Activated B cell treated with CpG ODN at 0.5 μM for 24 hours (primary cell): ENCODE measurements at regions not wholly inside any gene's neighbourhood (a gene's known extent, or its start where the extent isn't known, plus 50 kb on each side); places are given as distances from the start of the nearest gene placed in this dataset.

Experiments used
- ATAC-seq: fragments of 200-7000 bp; cut with Tn5 transposase; one replicate; pipeline ENCODE4 v1.10.0; 2021; ENCODE audit warnings: low read depth, mild to moderate bottlenecking, moderate library complexity
- CTCF ChIA-PET: fragments of 350-600 bp; sonication (Branson Sonifier 250); formaldehyde crosslinking; loops from one replicate; lab custom pipeline; 2021; ENCODE audit warnings: antibody characterized with exemption; lab: Charles Lee
- POLR2A ChIA-PET: fragments of 350-600 bp; sonication (Branson Sonifier 250); formaldehyde crosslinking; loops from one replicate; lab custom pipeline; 2021; ENCODE audit warnings: antibody characterized with exemption; lab: Charles Lee
- DNase-seq: peaks from one replicate; pipeline ENCODE4 v3.0.0; 2022
- H3K27ac Mint-ChIP-seq: one replicate; pipeline ENCODE4 v1.8.0; 2020; ENCODE audit warnings: mixed read lengths
- H3K27me3 Mint-ChIP-seq: one replicate; pipeline ENCODE4 v1.8.0; 2021; ENCODE audit warnings: mixed read lengths
- H3K36me3 Mint-ChIP-seq: one replicate; pipeline ENCODE4 v1.8.0; 2021; ENCODE audit warnings: low read depth, mixed read lengths
- H3K4me1 Mint-ChIP-seq: one replicate; pipeline ENCODE4 v1.8.0; 2021; ENCODE audit warnings: mixed read lengths
- H3K4me3 Mint-ChIP-seq: one replicate; pipeline ENCODE4 v1.8.0; 2020; ENCODE audit warnings: mild to moderate bottlenecking, mixed read lengths
- H3K9me3 Mint-ChIP-seq: one replicate; pipeline ENCODE4 v1.8.0; 2020; ENCODE audit warnings: mixed read lengths
- CTCF ChIP-seq: fragments of 200-600 bp; IDR thresholded peaks from one replicate; pipeline ENCODE4 v1.8.0; 2022; ENCODE audit warnings: antibody characterized with exemption, mild to moderate bottlenecking
- intact Hi-C: fragments of 100-400 bp; cut with micrococcal nuclease; formaldehyde crosslinking; loops from one replicate; pipeline ENCODE4 v1.15.1; 2024

- DNase-seq (no peak), ATAC-seq (peak; percentile 50)
- no peak for TF ChIP-seq CTCF
- H3K27ac Mint-ChIP-seq = no peak overlapping the region
- H3K27me3 Mint-ChIP-seq = no peaks in the 10 kb centered on the region
- no peaks in the 10 kb centered on the region for H3K9me3 Mint-ChIP-seq
- no peaks in the 10 kb centered on the region for H3K36me3 Mint-ChIP-seq
- H3K4me3 Mint-ChIP-seq = no peak overlapping the region
- peaks cover 11% of the 10 kb centered on the region for H3K4me1 Mint-ChIP-seq
- ChIA-PET CTCF (interaction anchor here (1.3 kb wide), 1 partner anchor 188 kb away, joined by 3 read pairs; no protein-coding TSS in a partner anchor), POLR2A (no interaction called here)
- intact Hi-C loops = no loop called here
These were observed 258.2 kb downstream of the KIF20B start for GRCh38 chr10:89959433-89960110.

DNA sequence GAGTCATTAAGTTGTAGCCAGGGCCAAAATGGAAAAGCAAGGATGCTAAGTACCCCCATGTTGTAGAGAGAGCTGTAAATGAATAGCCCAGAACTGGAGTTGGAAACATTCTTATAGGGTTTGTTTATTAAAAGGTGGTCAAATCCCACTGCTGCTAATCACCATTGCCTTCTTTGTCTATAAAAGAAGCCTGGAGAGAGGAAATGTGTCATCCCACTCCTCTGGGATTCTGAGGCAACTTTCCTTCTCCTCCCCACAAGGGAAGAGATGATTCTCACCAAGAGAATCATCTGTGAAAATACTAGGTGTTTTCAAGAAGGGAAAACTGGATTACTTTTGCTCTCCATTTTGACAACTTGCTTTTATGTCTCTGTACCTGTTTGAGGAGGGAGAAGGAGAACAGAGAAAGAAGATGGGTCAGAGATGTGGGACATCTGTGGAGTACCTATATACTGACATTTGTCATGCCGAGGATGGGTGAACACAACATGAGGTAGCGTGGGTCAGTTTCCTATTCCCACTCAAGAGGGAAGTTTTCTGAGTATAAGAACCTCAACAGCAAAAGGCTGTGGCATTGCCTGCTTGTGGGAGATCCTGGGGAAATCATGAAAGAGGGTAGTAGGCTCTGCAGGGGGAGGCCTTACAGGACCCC is 262.2 kb downstream of the KIF20B start:
- intact Hi-C loops = no loop called here
- ATAC-seq = no peak
- Mint-ChIP-seq H3K36me3 (no peaks in the 10 kb centered on the region), H3K27me3 (no peaks in the 10 kb centered on the region), H3K9me3 (no peaks in the 10 kb centered on the region), H3K4me3 (no peak overlapping the region), H3K27ac (no peak overlapping the region), H3K4me1 (peaks cover 11% of the 10 kb centered on the region)
- ChIA-PET CTCF (no interaction called here), POLR2A (no interaction called here)
- no peak for TF ChIP-seq CTCF
- DNase-seq = no peak

GRCh38 chr10:89966211-89966610 is 264.8 kb downstream of the KIF20B start:
- TF ChIP-seq CTCF = no peak
- Mint-ChIP-seq H3K4me1 (no peaks in the 10 kb centered on the region), H3K27me3 (no peaks in the 10 kb centered on the region), H3K4me3 (no peak overlapping the region), H3K27ac (no peak overlapping the region), H3K36me3 (no peaks in the 10 kb centered on the region), H3K9me3 (no peaks in the 10 kb centered on the region)
- no peak for ATAC-seq
- intact Hi-C loops = no loop called here
- ChIA-PET POLR2A (no interaction called here), CTCF (interaction anchor here (1.3 kb wide), 1 partner anchor 10 kb away, joined by 5 read pairs; no protein-coding TSS in a partner anchor)
- no peak for DNase-seq

DNA sequence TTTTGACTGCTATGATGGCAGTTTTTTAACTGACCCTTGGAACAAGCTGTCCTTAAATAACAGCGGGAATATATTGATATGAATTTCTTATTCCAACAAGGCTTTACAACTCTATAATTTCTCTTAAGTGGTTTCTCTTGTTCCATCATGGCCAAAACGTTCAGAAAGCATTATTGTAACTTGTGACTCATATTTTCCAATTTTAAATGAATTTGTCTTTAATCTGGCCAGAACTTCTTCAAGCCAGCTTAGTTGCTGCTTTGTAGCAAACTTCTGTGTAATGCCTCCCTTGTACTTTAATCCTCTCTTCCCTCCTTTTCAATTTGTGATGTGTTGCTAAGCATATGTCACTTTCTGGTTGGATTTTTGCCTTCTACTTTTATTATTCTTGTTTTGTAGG is 271.9 kb downstream of the KIF20B start:
- ATAC-seq (no peak), DNase-seq (no peak)
- POLR2A ChIA-PET = no interaction called here
- no peak for TF ChIP-seq CTCF
- H3K4me1 Mint-ChIP-seq = peaks cover 10% of the 10 kb centered on the region
- H3K9me3 Mint-ChIP-seq = no peaks in the 10 kb centered on the region
- H3K27me3 Mint-ChIP-seq = no peaks in the 10 kb centered on the region
- intact Hi-C loops = no loop called here
- no peak overlapping the region for H3K4me3 Mint-ChIP-seq
- CTCF ChIA-PET = no interaction called here
- no peaks in the 10 kb centered on the region for H3K36me3 Mint-ChIP-seq
- H3K27ac Mint-ChIP-seq = no peak overlapping the region

GRCh38 chr10:89975071-89975470 is 273.7 kb downstream of the KIF20B start:
- CTCF ChIA-PET = no interaction called here
- ATAC-seq = no peak

More at GRCh38 chr10:89975071-89975470, 273.7 kb downstream of the KIF20B start:
- Mint-ChIP-seq H3K9me3 (no peaks in the 10 kb centered on the region), H3K4me1 (peaks cover 10% of the 10 kb centered on the region), H3K27ac (no peak overlapping the region), H3K36me3 (no peaks in the 10 kb centered on the region), H3K4me3 (no peak overlapping the region), H3K27me3 (no peaks in the 10 kb centered on the region)
- TF ChIP-seq CTCF = no peak
- no peak for DNase-seq
- POLR2A ChIA-PET = no interaction called here
- intact Hi-C loops = no loop called here
